Mammary epithelial cell (primary cell): ENCODE measurements at regions not wholly inside any gene's neighbourhood (a gene's known extent, or its start where the extent isn't known, plus 50 kb on each side); places are given as distances from the start of the nearest gene placed in this dataset.

Experiments used
- EZH2 ChIP-seq: IDR thresholded peaks from 2 replicates; pipeline ENCODE4 v1.6.1; 2012; ENCODE audit warnings: low read length, inconsistent platforms, borderline replicate concordance
- TF ChIP-seq, protein P1 (sequence below), 2 donors: IDR thresholded peaks in 1 of 2; conservative IDR thresholded peaks in 1 of 2; 2 replicates each; pipeline ENCODE4 v1.5.1; 2011 to 2012; ENCODE audit warnings: inconsistent platforms in 2 of 2, low read length in 2 of 2, mild to moderate bottlenecking in 2 of 2, control low read depth in 1 of 2, low read depth in 1 of 2; ENCODE audit not compliant: insufficient read depth in 1 of 2; ENCODE audit errors: extremely low read depth in 1 of 2

DNA sequence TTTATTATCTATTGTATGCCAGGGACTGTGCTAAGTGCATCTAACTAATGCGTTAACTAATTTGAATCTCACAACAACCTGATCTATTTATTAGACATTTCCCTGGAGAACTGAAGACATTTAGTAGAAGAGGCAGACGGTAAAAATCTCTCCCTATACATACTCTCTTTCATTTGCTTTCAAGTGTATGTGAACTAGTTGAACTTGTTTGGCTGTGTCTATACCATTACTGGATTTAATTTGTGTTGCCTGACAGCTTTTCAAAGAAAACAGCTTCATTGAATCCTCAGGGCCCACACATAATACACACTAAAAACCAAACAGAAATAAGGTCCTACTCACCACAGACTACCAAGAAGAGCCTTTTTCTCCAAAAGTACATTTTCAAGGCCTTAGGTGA lies 133.6 kb upstream of the NR3C1 start:
- TF ChIP-seq, protein P1, sequence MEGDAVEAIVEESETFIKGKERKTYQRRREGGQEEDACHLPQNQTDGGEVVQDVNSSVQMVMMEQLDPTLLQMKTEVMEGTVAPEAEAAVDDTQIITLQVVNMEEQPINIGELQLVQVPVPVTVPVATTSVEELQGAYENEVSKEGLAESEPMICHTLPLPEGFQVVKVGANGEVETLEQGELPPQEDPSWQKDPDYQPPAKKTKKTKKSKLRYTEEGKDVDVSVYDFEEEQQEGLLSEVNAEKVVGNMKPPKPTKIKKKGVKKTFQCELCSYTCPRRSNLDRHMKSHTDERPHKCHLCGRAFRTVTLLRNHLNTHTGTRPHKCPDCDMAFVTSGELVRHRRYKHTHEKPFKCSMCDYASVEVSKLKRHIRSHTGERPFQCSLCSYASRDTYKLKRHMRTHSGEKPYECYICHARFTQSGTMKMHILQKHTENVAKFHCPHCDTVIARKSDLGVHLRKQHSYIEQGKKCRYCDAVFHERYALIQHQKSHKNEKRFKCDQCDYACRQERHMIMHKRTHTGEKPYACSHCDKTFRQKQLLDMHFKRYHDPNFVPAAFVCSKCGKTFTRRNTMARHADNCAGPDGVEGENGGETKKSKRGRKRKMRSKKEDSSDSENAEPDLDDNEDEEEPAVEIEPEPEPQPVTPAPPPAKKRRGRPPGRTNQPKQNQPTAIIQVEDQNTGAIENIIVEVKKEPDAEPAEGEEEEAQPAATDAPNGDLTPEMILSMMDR (conservative IDR thresholded peaks at IDR 0.05 in 1 of 2, IDR thresholded peaks at IDR 0.05 in 1 of 2; ENCODE audit: extremely low read depth in 1 of 2, insufficient read depth in 1 of 2, low read depth in 1 of 2, low read length in 2 of 2): no peak
- no peak for TF ChIP-seq EZH2
